ENCODE measurements at regions not wholly inside any gene's neighbourhood (a gene's known extent, or its start where the extent isn't known, plus 50 kb on each side); places are given as distances from the start of the nearest gene placed in this dataset.

DNA sequence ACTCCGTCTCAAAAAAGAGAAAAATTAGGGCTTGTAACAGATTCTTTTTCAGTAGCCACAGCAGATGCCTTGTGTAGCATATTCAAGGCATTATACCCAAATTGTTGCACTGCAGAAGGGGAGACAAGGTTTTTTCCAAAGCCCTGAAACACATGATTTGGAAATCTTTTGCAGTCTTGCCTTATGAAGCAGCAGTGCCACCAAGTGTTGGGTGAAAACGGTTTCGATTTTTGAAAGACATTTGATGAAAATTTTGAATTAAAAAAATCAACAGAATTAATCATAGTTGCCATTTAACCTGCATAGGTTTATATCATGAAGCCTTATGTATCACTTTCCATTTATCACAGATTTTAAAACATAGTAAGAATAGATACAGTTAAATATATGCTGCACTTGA lies 479.5 kb downstream of the TAF11L14 start:
- no peak for DNase-seq (ENCODE audit: low spot score)

- no peak for DNase-seq (ENCODE audit: low spot score)
Measured at GRCh38 chr5:18114151-18114757, 480.0 kb downstream of the TAF11L14 start.

DNA sequence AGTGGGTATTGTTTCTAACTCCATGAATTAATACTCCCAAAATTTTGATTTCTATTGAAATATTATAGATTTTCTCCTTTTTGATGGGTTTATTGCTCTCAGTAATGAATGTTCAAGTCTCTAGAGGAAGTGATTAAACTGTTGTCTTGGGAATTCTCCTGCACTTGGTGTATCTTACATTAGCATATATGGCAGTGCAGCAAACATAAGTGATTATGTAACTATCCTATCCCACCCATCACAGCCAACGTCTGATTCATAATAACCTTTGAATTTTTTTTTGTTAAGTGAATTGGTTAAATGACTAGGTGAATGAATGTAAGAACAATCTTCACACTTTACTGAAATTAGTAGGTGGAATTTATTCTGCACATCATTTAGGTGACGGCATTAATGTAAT lies 483.7 kb downstream of the TAF11L14 start:
- no peak for DNase-seq (ENCODE audit: low spot score)

- no peak for DNase-seq (ENCODE audit: low spot score)
Measured at GRCh38 chr5:18119156-18119785, 485.0 kb downstream of the TAF11L14 start.

DNA sequence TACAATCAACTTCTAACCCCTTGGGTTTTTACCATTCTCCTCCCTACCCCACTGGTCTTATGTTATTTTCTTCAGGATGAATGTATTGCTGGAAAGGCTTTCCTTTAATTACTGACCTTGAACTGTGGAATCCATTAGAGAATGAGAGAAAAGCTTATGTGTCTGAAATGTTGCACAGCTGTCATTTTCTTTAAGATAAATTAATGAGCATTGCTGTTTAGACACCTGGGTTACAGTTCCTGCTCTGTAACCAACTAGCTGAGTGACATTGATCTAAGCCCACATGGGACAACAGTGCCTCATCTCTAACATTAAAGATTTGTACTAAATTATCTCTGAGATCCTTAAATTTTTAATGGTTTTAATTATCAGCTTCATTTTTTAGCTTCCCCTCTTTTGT lies 507.0 kb downstream of the TAF11L14 start:
- DNase-seq (ENCODE audit: low spot score): no peak

DNA sequence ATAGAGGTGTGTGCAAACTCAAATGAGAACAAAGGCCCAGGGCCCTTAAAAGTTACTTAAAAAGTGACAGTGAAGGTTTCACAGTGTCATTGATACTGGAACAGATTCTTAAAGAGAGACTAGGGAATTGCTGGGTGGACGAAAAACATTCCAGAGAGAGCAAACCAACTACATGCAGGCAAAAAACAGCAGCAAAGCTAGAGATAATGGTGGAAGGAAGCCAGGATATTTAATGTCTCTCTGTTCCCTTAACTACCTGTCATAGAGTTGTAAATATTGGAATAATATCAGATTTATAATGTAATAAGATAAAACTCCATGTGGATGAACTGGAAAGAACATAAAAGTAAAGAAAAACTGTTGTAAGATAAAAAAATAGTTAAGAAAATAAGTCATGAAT lies 508.6 kb downstream of the TAF11L14 start:
- DNase-seq (ENCODE audit: low spot score): no peak

DNA sequence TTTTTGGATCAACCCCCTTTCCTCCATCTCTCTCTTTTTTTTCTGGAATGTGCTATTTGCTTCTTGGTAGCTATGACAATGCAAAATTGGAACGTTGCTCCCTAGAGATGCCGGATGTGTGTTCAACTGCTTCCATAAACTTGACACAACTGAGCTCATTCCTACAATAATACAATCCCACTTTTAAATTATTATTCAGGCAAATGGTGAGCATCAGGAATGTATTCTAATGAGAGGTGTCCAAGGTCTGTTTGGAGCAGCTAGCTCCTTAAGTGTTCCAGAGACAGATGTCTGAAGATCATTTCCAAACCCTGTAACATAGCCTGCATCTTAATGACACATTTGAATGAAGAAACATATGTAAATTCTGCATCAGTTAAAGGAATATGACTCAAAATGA lies 518.4 kb downstream of the TAF11L14 start:
- DNase-seq (ENCODE audit: low spot score): no peak

- DNase-seq (ENCODE audit: low spot score): no peak
Measured at GRCh38 chr5:18158166-18158565, 523.9 kb downstream of the TAF11L14 start.

GRCh38 chr5:18159331-18159730 lies 525.1 kb downstream of the TAF11L14 start:
- DNase-seq (ENCODE audit: low spot score): no peak

GRCh38 chr5:18171684-18172083 lies 537.4 kb downstream of the TAF11L14 start:
- no peak for DNase-seq (ENCODE audit: low spot score)

- DNase-seq (ENCODE audit: low spot score): no peak
Measured at GRCh38 chr5:18179579-18179978, 545.3 kb downstream of the TAF11L14 start.

DNA sequence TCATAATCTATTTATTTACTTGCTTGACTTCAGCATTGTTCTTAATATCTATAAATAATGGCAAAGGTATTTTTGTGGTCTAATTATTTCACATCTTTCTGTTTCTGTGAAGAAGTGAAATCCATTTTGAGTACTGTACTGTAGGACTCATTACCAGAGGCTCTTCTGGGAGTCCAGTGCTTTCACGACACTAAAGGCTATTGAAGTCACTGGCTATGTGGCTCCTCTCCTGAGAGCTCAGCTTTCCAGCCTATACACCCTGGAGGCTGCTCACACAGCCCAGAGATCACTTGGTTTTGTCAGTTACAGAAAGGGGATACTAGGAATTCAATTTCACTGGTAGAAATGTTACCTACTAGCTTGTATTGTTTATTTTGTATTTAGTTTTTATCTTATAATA lies 547.3 kb downstream of the TAF11L14 start:
- DNase-seq (ENCODE audit: low spot score): no peak

DNA sequence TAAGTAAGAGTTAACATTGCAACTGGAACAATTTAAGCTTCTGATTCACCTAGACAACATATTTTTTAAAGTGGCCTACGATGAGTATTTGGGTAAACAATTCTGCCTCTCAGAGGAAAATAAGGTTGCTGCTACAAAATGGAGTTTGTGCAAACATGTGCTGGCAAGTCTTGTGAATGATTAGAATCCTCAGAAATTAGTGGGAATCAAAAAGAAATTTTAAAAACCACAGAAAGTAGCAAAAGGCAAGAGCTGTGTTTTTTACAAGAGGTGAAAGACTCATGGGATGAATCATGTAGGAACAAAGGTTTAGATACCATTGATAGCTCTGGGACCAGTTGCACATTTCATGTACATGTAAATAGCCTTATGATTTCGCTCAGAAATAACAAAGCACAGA lies 561.6 kb downstream of the TAF11L14 start:
- no peak for DNase-seq (ENCODE audit: low spot score)

- no peak for DNase-seq (ENCODE audit: low spot score)
Measured at GRCh38 chr5:18197734-18198133, 563.5 kb downstream of the TAF11L14 start.

DNA sequence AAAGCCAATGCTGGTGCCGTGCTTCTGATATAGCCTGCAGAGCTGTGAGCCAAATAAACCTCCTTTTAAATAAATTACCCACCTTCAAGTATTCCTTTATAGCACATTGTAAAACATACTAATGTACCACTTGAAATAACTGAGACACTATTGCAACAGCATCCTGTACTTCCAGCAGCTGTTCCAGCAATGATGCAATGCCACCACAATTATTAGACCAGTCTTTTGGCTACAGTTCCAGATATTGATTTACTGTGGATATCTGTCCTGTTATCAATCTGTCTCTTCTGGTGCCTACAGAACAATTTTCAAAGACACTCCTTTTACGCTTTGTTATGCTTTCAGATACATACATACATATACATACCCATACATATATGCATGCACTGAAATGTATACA lies 567.9 kb downstream of the TAF11L14 start:
- no peak for DNase-seq (ENCODE audit: low spot score)

GRCh38 chr5:18203296-18203695 lies 569.0 kb downstream of the TAF11L14 start:
- DNase-seq (ENCODE audit: low spot score): no peak

DNA sequence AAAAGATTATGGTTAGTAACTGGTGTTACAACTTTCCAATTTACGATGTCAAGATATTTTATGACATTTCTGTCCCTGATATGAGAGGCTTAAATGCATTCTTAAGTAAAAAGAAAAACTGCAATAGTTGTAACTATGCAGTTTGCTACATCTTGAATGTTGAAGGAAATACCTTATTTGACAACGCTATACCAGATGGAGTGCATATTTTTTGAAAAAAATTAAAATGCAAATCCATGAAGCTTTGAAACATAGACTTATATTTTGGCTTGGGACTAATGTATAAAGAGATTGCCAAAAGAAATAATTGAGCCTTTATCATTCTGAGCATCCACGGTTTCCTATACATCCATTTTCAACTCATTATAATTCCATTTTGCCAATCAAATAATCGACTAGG lies 579.4 kb downstream of the TAF11L14 start:
- no peak for DNase-seq (ENCODE audit: low spot score)

- DNase-seq (ENCODE audit: low spot score): no peak
Measured at GRCh38 chr5:18216016-18216415, 581.8 kb downstream of the TAF11L14 start.

- no peak for DNase-seq (ENCODE audit: low spot score)
Measured at GRCh38 chr5:18216729-18217128, 582.5 kb downstream of the TAF11L14 start.

DNA sequence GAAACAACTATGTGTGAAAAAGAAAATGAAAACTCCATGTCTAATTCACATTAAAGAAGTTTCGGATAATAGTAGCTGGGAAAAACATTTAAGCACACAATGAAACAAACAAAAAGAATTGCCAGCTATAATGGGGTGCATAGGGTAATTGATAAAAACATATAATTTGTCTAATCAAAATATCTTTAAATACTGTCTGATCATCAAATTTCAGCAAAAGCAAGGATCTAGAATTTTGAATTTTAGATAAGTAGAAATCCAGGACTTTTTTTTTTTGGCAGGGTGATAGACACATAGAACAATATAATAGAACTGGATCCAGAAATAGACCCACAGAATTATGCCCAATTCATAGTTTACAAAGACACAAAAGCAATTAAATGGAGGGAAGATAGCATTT lies 585.0 kb downstream of the TAF11L14 start:
- no peak for DNase-seq (ENCODE audit: low spot score)

DNA sequence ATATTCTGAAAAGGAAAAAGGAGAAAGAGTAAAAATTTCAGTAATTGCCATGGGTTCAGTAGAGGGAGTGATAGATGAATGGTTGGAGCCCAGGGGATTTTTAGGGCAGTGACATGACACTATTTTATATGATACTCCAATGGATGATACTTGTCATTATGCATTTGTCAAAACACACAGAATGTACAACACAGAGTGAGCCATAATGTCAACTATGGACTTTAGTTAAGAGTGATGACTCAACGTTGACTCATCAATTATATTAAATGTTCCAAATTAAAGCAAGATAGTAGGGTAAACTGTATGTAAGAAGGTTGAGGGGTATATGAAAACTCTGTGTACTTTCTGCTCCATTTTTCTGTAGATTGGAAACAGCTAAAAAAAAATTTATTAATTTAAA lies 586.4 kb downstream of the TAF11L14 start:
- DNase-seq (ENCODE audit: low spot score): no peak

- no peak for DNase-seq (ENCODE audit: low spot score)
Measured at GRCh38 chr5:18236386-18236785, 602.1 kb downstream of the TAF11L14 start.

DNA sequence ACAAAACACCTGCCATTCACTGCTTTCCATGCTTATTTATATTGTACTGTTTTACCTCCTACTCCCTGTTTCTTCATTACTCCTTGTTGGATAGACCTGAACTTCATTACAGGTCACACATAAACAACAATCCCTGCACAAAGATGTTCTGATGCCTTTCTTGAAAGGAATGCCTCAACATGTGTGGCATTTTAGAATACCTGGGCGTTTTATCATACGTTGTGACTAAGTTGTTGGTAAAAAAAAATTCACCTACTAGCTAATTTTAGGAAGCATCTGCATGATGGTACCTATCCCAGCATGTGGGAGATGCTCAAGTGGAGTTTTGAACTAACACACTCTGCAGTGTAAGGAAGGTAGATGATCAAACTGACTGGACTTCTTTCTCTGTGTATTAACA lies 604.1 kb downstream of the TAF11L14 start:
- DNase-seq (ENCODE audit: low spot score): no peak

GRCh38 chr5:18240971-18241370 lies 606.7 kb downstream of the TAF11L14 start:
- DNase-seq (ENCODE audit: low spot score): no peak
